Left renal pelvis (tissue), 4 donors: ENCODE measurements at regions not wholly inside any gene's neighbourhood (a gene's known extent, or its start where the extent isn't known, plus 50 kb on each side); places are given as distances from the start of the nearest gene placed in this dataset.

ENCODE experiments used
- DNase-seq, 4 donors: peaks; one replicate each; pipeline ENCODE4 v3.0.0-alpha.2; 2013; ENCODE audit warnings: low read depth in 4 of 4, low spot score in 3 of 4

GRCh38 chr4:38189445-38189844 is 229.2 kb downstream of the PTTG2 start:
- DNase-seq: no peak

GRCh38 chr4:38190717-38191178 is 230.6 kb downstream of the PTTG2 start:
- no peak for DNase-seq

DNA sequence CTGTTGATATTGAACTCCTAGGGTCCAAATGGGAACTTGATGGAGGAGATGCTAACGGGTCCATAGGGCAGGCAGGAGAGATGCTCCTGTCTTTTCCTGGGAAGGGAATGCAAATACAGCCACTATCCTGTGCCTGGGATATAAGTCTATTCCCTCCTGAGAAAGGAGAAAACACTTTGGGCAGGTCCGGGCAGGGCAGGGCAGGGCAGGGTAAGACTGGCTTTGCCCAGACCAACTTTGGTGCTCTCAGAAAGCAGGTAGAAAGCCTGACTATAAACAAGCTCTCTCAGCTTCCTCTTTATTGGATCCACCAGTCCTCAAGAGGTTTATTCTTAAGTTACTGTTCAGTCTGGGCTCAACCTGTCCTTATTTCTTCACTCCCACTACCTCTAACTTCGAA is 232.3 kb downstream of the PTTG2 start:
- no peak for DNase-seq

GRCh38 chr4:38193236-38193863 is 233.2 kb downstream of the PTTG2 start:
- no peak for DNase-seq

DNA sequence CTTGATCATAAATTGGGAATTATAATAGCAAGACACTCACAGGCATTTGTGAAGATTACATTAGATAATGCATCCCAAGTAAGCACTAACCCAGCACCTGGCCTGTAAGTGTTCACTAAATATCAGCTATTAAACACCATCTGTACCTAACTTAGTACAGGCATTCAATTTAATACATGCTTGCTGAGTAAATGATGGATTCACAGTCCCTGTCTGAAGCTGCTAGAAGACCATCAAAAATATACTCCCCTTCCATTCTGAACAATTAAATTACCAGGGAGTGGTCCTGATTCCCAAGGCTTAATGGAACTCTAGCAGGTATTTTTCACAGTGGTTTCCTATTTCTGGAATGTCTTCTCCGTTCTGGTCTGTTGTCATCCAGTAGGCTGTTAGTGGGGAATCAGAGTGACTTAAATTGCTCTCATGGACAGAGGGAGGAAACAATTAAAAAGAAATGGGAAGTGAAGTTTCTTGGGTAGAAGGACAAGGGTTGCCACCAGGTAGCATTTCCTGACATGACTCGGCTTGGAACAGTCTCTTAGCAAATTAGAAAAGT is 233.9 kb downstream of the PTTG2 start:
- no peak for DNase-seq

DNA sequence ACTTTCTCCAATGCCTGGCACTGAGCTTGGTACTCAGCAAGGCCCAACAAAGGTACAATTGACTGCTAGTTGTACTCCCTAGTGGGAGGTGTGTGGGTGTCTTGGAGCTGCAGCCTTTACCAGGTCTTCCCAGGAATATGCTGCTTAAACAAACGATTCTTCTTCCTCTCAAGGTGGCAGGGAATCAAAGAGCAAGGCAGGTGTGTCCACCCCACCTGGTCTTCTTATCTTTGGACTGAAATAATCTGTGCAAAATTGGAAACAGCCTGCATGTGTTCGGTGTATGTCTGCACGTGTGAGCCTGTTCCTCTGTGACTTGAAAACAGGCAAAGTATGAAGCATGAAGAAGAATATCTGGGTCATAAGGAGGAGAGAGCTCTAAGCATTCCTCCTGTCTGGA is 235.3 kb downstream of the PTTG2 start:
- no peak for DNase-seq

GRCh38 chr4:38195911-38196310 is 235.7 kb downstream of the PTTG2 start:
- DNase-seq: no peak

- no peak for DNase-seq
These were observed 242.0 kb downstream of the PTTG2 start for GRCh38 chr4:38202242-38202641.

DNA sequence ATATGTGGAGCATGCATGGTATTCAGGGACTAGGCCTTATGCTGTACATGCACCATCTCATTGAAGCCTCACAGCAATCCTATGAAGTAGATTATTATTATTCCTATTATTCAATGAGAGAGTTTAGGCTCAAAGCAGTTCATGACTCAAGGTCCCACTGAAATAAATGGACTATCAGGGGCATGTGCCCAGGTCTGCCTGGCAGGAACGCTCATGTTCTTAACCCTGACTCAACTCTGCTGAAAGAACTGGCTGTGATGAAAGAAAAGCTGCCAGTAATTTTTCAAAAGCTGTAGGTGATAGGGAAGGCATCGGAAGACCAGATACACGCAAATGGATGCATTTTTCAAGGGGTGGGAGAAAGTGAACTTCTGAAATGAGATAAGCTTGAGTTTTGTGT is 243.4 kb downstream of the PTTG2 start:
- no peak for DNase-seq

DNA sequence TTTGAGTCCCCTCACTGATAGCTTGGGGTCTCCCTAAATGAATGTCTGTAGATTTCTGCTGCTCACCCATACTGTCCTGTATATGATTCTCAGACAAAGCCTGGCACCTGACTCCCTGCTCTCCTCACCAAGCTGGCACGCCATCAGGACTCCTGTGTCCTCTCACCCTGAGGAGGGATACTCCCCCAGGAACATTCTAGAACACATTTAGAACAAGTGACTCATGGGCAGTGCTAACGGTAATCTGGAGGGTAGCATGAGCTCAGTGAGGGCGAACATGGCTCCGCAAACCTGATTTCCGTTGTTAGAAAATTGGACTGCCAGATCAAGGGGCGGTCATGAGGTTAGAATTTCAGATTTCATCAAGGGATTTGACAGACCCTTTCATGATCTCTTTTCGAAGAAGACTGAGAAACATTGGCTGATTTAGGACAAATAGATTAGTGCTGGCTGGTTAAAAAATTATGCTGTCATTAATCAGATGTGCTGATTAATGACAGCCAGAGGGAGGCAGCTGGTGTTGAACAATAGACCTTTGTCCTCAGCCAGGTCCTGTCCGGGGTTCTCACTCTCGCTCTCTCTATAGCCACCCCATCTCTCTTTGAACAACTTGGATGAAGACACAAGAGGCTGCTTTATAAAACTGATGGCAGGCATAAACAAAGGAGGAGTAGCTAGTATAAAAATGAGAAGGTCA is 244.3 kb downstream of the PTTG2 start:
- DNase-seq: no peak

DNA sequence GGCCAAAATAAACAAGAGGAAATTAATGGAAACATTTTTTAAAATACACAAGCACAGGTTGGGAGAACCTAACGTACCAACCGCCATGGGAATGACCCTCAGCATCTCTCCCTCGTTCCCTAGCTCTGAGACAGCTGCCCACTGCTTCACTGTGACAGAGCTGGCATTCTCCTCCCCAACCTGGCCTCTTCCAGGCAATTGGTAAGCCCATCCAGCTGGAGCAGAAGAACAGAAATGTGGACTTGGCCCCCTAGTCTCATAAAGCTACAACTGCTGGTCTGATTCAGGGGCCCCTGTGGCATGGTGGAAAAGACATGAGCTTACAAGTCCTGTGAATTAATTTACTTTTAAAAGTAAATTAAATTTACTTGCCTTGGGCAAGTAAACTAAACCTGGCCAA is 245.1 kb downstream of the PTTG2 start:
- DNase-seq: no peak

- DNase-seq: no peak
These were observed 246.9 kb downstream of the PTTG2 start for GRCh38 chr4:38207110-38207457.

DNA sequence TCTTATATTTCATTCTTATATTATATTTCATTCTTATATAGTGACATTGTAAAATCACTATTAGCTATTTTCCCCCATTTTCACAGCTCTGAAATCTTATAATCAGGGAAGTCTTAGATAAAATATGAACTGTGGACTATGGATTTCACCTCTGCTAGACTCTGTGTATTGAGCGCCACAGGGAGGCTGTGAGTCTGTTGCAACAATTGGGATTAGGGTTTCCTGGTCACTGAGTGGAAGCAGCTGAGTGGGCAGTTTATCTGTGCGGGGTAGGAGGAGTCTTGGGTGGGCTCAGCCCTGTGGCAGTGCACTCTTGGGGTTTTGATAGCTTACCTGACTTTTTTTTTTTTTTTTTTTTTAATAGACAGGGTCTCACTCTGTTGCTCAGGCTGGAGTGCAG is 249.5 kb downstream of the PTTG2 start:
- DNase-seq: no peak

- no peak for DNase-seq
These were observed 250.4 kb downstream of the PTTG2 start for GRCh38 chr4:38210396-38211114.

- no peak for DNase-seq
These were observed 251.7 kb downstream of the PTTG2 start for GRCh38 chr4:38211885-38212284.

- DNase-seq: no peak
These were observed 253.0 kb downstream of the PTTG2 start for GRCh38 chr4:38213083-38213805.

- no peak for DNase-seq
These were observed 262.7 kb downstream of the PTTG2 start for GRCh38 chr4:38222892-38223291.

DNA sequence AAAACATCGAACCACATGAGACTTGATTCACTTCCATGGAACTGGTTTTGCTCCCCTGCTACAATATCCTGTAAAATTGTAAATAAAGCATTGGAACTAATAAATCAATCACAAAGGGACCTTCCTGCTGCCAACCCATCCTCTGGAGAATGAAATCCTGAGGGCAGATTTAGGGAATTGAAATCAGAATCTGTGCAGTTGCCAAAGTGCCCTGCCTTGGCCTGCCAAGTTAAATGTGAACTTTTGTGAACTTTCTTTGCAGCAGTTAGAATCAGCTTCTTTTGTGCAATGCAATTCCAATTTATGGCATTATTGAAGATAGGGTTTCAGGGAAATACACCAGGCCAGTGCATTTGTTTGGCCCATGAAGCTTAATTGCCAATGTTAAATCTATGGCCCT is 263.1 kb downstream of the PTTG2 start:
- no peak for DNase-seq

DNA sequence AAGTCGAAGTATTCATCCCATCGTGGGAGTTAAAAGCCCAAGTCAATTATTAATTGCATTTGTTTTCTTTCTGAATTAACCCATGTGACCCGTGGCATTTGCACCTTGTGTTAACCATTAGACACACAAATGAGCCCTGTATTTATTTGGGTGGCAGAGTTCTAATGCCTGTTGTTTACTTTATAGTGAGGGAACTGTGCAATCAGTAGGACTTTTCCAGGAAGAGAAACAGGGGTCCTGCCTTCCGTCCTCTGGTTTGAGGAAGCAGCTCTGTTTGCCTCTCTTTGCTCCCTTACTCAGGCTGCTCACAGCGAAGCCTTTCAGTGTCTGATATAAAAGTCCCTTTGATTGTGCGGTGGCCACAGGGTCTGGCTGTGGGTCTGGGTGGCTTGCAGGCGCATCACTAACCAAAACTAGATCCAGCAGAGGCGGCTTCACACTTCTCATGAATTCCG is 263.6 kb downstream of the PTTG2 start:
- DNase-seq: no peak

GRCh38 chr4:38224850-38225249 is 264.7 kb downstream of the PTTG2 start:
- no peak for DNase-seq

DNA sequence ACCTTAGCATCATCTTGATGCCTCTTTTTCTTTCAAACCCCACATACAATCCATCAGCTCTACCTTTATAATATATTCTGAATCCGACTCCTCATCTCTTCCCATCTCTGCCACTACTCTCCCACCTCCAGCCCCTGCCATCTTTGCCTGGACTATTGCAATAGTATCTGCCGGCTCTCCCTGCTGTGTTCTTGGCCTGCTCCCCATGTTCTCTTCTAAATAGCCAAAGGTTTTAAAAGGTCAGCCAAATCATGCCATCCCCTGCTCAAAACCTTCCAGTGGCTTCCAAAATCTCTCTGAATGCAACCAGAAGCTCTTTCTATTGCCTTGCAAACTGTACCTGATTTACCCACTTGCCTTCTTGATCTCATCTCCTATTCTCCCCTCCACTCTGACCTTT is 266.0 kb downstream of the PTTG2 start:
- DNase-seq: no peak
